CD4-positive, alpha-beta T cell treated with Interleukin-6 at 100 ng/mL for 8 hours (primary cell): ENCODE measurements at regions not wholly inside any gene's neighbourhood (a gene's known extent, or its start where the extent isn't known, plus 50 kb on each side); places are given as distances from the start of the nearest gene placed in this dataset.

Source experiments
- DNase-seq: peaks from one replicate; pipeline ENCODE4 v3.0.0-alpha.2; 2020; ENCODE audit warnings: mixed read lengths, low spot score

GRCh38 chr6:133187114-133187513 is 54.0 kb upstream of the EYA4 start:
- no peak for DNase-seq

- DNase-seq = no peak
These were observed 53.3 kb upstream of the EYA4 start for GRCh38 chr6:133187657-133188453.

GRCh38 chr6:133190912-133191311 is 50.2 kb upstream of the EYA4 start:
- DNase-seq = no peak

- DNase-seq = no peak
These were observed 49.8 kb upstream of the EYA4 start for GRCh38 chr6:133191323-133191722.
